Esophagus muscularis mucosa (tissue), 4 donors: ENCODE measurements at regions not wholly inside any gene's neighbourhood (a gene's known extent, or its start where the extent isn't known, plus 50 kb on each side); places are given as distances from the start of the nearest gene placed in this dataset.

Experiments
- DNase-seq: peaks from one replicate; pipeline ENCODE4 v3.0.0-alpha.2; 2017; ENCODE audit errors: extremely low spot score
- H3K27ac ChIP-seq, 4 donors: fragments of 200-600 bp; sonication (generic); replicated peaks in 1 of 4; 1 replicate in 3 of 4; 2 replicates in 1 of 4; pipeline ENCODE4 v1.5.1; 2016 to 2019; ENCODE audit warnings: mild to moderate bottlenecking in 1 of 4
- H3K27me3 ChIP-seq, 4 donors: fragments of 200-600 bp; sonication (generic); one replicate each; pipeline versions ENCODE4 v1.5.1 to v1.6.0; 2016 to 2019
- H3K36me3 ChIP-seq, 4 donors: fragments of 200-600 bp; sonication (generic); one replicate each; pipeline ENCODE4 v1.5.1; 2016 to 2019
- H3K4me1 ChIP-seq, 4 donors: fragments of 200-600 bp; sonication (generic); one replicate each; pipeline ENCODE4 v1.5.1; 2016 to 2019
- H3K4me3 ChIP-seq, 4 donors: fragments of 200-600 bp; sonication (generic); 1 replicate in 2 of 4; 2 replicates in 2 of 4; pipeline ENCODE4 v1.5.1; 2016 to 2019; ENCODE audit warnings: mild to moderate bottlenecking in 4 of 4, moderate library complexity in 1 of 4
- H3K9me3 ChIP-seq, 4 donors: fragments of 200-600 bp; sonication (generic); 1 replicate in 3 of 4; 2 replicates in 1 of 4; pipeline ENCODE4 v1.5.1; 2016 to 2019
- EP300 ChIP-seq: sonication (generic); formaldehyde crosslinking; IDR thresholded peaks from one replicate; pipeline ENCODE4 v1.6.1; 2017; ENCODE audit warnings: antibody characterized with exemption
- POLR2A ChIP-seq: fragments of 450-650 bp; IDR thresholded peaks from one replicate; pipeline ENCODE4 v1.6.1; 2017; ENCODE audit warnings: antibody characterized with exemption, moderate library complexity, mild to moderate bottlenecking, low read depth
- POLR2AphosphoS5 ChIP-seq, 2 donors: sonication (generic); formaldehyde crosslinking; IDR thresholded peaks; one replicate each; pipeline ENCODE4 v1.6.1; 2017; ENCODE audit warnings: antibody characterized with exemption in 2 of 2
- WGBS: methylation state at CpG from one replicate; pipeline ENCODE4 v1.1.5; 2018; 5-methylcytosine and 5-hydroxymethylcytosine counted together
- intact Hi-C: fragments of 100-400 bp; cut with DNase I; formaldehyde crosslinking; loops from one replicate; pipeline ENCODE4 v1.15.1; 2023
- TF ChIP-seq, protein P1 (sequence below), 3 experiments: fragments of 200-600 bp in 2 of 3; fragments of 450-650 bp in 1 of 3; sonication (generic) in 2 of 3; IDR thresholded peaks; one replicate each; pipeline ENCODE4 v1.5.1; 2017 to 2019; ENCODE audit warnings: antibody characterized with exemption in 3 of 3, mild to moderate bottlenecking in 2 of 3, moderate library complexity in 1 of 3

DNA sequence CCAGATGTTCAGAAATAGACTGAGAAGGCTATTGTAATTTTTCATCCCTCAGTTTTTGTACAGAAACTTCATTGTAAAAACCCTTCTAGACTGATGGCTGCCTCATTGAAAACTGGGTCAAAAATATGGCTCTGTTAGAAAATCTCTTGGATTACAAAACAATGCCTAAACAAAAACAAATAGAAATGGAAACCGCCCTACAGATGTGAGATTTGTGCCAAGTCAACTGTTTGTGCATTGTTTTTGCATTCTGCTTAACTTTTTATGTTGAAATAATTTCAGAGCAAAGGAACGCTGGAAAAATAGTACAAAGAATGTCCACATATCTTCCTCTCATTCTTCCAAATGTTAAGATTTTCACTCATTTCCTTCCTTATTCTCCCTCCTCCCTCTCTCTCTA, 425.1 kb downstream of the FOXA2 start:
- WGBS = 64% methylated on average over 2 of the region's 2 CpGs
- no peaks in the 10 kb centered on the region for H3K4me1 ChIP-seq
- intact Hi-C loops = no loop called here
- no peak for TF ChIP-seq EP300
- TF ChIP-seq, protein P1, sequence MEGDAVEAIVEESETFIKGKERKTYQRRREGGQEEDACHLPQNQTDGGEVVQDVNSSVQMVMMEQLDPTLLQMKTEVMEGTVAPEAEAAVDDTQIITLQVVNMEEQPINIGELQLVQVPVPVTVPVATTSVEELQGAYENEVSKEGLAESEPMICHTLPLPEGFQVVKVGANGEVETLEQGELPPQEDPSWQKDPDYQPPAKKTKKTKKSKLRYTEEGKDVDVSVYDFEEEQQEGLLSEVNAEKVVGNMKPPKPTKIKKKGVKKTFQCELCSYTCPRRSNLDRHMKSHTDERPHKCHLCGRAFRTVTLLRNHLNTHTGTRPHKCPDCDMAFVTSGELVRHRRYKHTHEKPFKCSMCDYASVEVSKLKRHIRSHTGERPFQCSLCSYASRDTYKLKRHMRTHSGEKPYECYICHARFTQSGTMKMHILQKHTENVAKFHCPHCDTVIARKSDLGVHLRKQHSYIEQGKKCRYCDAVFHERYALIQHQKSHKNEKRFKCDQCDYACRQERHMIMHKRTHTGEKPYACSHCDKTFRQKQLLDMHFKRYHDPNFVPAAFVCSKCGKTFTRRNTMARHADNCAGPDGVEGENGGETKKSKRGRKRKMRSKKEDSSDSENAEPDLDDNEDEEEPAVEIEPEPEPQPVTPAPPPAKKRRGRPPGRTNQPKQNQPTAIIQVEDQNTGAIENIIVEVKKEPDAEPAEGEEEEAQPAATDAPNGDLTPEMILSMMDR (IDR thresholded peaks at IDR 0.05) = no peak
- no peak for TF ChIP-seq POLR2AphosphoS5 (IDR thresholded peaks at IDR 0.05)
- no peak for TF ChIP-seq POLR2A
- no peaks in the 10 kb centered on the region for H3K36me3 ChIP-seq
- DNase-seq = no peak
- no peak overlapping the region for H3K27ac ChIP-seq
- H3K4me3 ChIP-seq = no peak overlapping the region
- H3K27me3 ChIP-seq = peaks cover 0 to 7% (median 0%) of the 10 kb centered on the region in 4 donors
- H3K9me3 ChIP-seq = no peaks in the 10 kb centered on the region

DNA sequence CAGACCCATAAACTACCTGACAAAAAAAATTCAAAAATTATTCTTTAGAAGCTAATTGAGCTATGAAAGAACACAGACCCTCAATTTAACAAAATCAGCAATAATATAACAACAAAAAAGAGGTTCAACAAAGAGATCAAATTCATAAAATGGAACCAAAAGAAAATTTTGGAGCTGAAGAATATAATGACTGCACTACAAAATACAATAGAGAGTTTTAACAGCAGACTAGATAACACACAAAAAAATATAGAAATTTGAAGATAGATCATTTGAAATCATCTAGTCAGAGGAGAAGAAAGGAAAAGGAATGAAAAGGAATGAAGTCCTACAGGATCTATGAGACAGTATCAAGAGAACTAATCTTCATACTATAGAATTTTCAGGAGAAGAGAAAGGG, 422.1 kb downstream of the PAX1 start:
- no peaks in the 10 kb centered on the region for H3K36me3 ChIP-seq
- no peak overlapping the region for H3K27ac ChIP-seq
- TF ChIP-seq POLR2A = no peak
- TF ChIP-seq, protein P1 (IDR thresholded peaks at IDR 0.05) = no peak
- TF ChIP-seq POLR2AphosphoS5 (IDR thresholded peaks at IDR 0.05) = no peak
- TF ChIP-seq EP300 = no peak
- H3K27me3 ChIP-seq = no peaks in the 10 kb centered on the region
- intact Hi-C loops = no loop called here
- DNase-seq = no peak
- no peaks in the 10 kb centered on the region for H3K4me1 ChIP-seq
- H3K9me3 ChIP-seq = peaks cover 0 to 18% (median 9%) of the 10 kb centered on the region in 4 donors
- no peak overlapping the region for H3K4me3 ChIP-seq

DNA sequence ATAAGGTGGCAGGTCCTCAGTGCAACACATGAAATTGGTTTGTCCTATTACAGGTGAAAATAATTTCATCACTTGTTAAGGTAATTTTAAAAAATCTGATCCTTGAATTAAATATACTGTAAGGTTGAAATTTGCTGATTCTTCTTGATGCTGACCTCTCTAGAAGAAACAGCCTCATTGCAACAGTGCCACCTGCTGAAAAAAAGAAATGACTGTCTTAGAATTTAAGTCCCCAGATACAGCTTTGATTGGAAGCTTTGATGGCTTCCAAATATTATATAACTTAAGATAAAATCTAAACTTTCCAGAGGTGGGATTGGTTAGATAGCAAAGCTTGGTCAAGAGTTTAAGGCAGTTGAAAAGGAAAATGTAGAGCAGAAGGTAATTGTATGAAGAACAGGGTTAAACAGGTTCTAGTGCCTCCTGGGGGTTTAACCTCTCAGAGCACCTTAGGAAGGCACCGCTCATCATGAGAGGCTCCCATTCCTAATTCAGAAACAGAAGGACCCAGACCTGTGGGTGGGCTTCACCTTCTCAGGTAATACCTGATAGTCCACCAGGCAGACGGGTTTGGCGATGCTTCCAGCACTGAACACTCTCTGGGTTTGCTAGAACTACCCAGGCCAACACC, 401.0 kb downstream of the PAX1 start:
- H3K9me3 ChIP-seq = no peaks in the 10 kb centered on the region
- TF ChIP-seq, protein P1 (IDR thresholded peaks at IDR 0.05) = peak in 1 of 3 experiments; percentile 5
- TF ChIP-seq EP300 = no peak
- no peak overlapping the region for H3K4me3 ChIP-seq
- H3K4me1 ChIP-seq = no peaks in the 10 kb centered on the region
- no peak overlapping the region for H3K27ac ChIP-seq
- H3K27me3 ChIP-seq = no peaks in the 10 kb centered on the region
- DNase-seq = no peak
- intact Hi-C loops = no loop called here
- no peaks in the 10 kb centered on the region for H3K36me3 ChIP-seq
- 72% methylated on average over 3 of the region's 3 CpGs for WGBS

DNA sequence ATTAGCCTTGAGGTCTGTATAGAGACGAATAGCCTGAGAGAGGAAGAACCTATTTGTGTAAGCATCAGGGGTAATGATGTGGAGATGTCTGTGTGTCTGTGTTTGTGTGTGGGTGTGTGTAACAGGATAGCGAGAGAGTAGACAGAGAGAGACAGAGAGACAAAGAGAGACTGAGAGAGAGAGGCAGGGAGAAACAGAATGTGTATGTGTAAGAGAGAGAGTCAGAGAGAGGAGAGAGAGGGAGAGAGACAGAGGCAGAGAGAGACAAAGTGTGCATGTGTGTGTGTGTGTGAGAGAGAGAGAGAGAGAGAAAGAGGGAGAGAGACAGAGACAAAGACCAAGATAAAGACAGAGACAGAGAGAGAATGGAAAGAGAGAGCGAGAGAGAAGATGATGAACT, 396.1 kb downstream of the PAX1 start:
- 77% methylated on average over 3 of the region's 3 CpGs for WGBS
- TF ChIP-seq POLR2A (no peak), POLR2AphosphoS5 (IDR thresholded peaks at IDR 0.05) (no peak), EP300 (no peak)
- TF ChIP-seq, protein P1 (IDR thresholded peaks at IDR 0.05) = no peak
- H3K27ac ChIP-seq = no peak overlapping the region
- no peaks in the 10 kb centered on the region for H3K36me3 ChIP-seq
- H3K9me3 ChIP-seq = no peaks in the 10 kb centered on the region
- intact Hi-C loops = no loop called here
- no peak overlapping the region for H3K4me3 ChIP-seq
- H3K27me3 ChIP-seq = no peaks in the 10 kb centered on the region
- H3K4me1 ChIP-seq = no peaks in the 10 kb centered on the region
- no peak for DNase-seq

DNA sequence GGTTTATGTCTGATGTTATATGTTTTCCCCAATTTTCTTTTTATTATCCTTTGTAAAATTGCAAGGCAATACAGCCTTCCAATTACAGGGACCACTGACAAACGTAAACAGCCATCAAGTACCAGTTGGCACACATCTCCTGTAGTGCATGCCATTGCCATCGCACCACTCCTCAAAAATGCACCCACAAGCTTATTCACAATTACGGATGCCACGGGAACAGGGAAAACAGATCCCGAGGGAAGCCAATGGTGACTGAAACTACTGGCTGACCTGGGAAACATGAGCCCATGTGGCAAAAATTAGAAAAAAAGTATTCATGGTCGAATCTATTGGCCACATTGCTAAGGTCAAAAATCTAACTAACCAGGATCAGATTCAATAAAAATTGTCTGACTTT, 395.2 kb downstream of the PAX1 start:
- Histone ChIP-seq H3K27ac (no peak overlapping the region), H3K36me3 (no peaks in the 10 kb centered on the region), H3K9me3 (no peaks in the 10 kb centered on the region), H3K4me1 (no peaks in the 10 kb centered on the region), H3K4me3 (no peak overlapping the region), H3K27me3 (no peaks in the 10 kb centered on the region)
- 73% methylated on average over 6 of the region's 6 CpGs for WGBS
- intact Hi-C loops = no loop called here
- no peak for DNase-seq
- no peak for TF ChIP-seq POLR2A
- TF ChIP-seq, protein P1 (IDR thresholded peaks at IDR 0.05) = no peak
- TF ChIP-seq POLR2AphosphoS5 (IDR thresholded peaks at IDR 0.05) = no peak
- no peak for TF ChIP-seq EP300
